ENCODE measurements at regions not wholly inside any gene's neighbourhood (a gene's known extent, or its start where the extent isn't known, plus 50 kb on each side); places are given as distances from the start of the nearest gene placed in this dataset.
"Not testable (repeated sequence)": the region's sequence is repeated elsewhere in the genome, so short reads cannot be mapped to it uniquely, and the experiment has no call there.

DNA sequence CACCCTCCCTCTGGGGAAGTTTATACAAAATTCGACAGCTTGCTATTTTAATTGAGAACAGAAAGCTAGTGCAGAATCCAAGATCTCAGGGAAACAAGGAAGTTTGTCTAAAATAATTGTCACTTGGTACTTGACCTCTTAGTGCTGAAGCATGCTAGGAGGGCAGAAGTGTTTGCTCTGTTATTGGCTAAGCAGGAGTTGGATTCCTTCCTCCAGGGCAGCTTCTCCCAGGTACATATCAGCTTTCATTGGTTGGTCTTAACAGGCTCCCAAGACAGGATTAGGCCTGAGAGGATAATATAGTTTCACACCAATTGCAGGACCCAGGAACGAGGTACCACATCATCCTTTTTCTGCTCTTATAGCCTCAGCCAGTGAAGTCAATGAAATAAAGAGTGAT lies 432.8 kb downstream of the IRX1 start:
- intact Hi-C loops (cut with micrococcal nuclease) = no loop called here

DNA sequence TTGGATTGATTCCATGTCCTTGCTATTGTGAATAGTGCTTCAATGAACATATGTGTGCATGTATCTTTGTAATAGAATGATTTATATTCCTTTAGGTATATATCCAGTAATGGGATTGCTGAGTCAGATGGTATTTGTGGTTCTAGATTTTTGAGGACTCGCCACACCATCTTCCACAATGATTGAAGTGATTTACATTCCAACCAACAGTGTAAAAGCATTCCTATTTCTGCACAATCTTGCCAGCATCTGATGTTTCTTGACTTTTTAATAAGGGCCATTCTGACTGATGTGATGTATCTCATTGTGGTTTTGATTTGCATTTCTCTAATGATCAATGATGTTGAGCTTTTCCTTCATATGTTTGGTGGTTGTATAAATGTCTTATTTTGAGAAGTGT lies 437.9 kb downstream of the IRX1 start:
- ATAC-seq; DNase-seq; intact Hi-C loops (cut with micrococcal nuclease): not testable (repeated sequence)

More for the DNA sequence above, 432.8 kb downstream of the IRX1 start:
- ATAC-seq (no peak), DNase-seq (no peak)

DNA sequence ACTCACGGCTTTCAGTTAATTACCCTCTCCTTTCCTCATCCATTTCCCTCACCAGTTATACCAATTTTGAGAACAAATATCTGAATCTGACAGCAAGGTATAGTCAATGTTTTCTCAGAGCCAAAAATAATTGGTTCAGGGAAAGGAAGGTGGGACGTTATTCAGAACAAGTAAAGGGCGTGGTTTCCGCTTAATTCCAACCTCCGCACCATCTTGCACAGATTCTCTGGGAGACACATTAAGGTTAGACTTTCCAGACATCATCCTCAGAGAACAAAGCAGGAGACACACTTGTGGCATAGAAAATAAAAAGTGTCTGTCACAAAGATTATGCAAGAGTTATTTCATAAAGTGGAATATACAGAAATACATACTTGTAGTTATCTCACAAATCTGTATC lies 441.2 kb downstream of the IRX1 start:
- intact Hi-C loops (cut with micrococcal nuclease) = no loop called here
- no peak for ATAC-seq
- DNase-seq = no peak

DNA sequence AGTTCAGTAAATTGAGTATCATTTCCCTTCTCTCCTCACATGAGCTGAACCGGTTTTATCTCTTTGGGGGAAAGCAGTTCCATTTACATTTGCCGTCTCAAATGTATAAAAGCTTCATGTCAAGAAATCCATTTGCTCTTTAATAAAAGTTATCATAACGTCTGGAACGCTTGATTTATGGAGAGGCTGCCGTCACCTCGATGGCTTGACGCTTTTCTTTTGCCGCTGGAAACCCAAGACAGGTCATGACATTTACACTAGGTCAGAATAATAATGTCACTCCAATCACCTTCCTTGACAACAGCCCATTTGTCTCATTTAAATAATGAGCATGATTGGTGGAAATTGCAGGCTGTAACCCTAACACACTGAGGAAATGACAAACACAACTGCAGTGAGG lies 443.4 kb downstream of the IRX1 start:
- no peak for DNase-seq
- intact Hi-C loops (cut with micrococcal nuclease) = no loop called here
- ATAC-seq = no peak

DNA sequence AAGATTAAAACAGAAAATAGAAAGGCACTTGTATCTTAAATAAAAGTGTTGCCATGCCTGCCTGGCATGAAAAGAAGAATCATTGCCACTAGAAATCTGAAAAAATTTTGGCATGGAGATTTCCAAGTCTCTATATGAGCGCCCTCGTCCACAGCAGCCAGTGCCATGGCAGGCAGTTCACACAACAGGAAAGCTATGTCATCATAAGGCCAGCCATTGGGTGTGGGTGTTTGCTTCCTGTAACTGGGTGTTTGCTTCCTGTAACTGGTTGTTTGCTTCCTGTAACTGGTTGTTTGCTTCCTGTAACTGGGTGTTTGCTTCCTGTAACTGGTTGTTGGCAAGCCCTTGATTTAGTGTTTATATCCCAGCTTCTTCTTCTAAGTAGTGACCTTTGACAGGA lies 446.7 kb downstream of the IRX1 start:
- no peak for DNase-seq
- intact Hi-C loops (cut with micrococcal nuclease) = no loop called here
- peak; percentile 72 for ATAC-seq

DNA sequence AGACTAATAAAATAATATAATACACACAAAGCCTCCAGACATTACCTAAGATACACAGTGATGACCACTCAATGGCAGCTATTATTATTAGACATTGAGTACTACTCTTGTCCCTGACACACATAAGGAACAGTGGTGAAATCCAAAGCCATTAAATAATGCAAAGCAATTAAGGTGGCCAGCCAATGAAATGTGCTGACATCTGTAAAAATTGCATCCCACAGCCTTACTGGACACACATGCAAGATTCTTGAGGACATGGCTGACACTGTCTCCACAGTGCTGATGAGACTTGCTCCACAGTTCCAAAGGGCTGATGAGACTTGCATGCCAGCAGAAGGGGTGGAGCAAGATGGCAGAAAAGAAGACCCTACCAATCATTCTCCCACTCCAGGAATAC lies 447.5 kb downstream of the IRX1 start:
- ATAC-seq (no peak), DNase-seq (no peak)
- intact Hi-C loops (cut with micrococcal nuclease) = no loop called here

DNA sequence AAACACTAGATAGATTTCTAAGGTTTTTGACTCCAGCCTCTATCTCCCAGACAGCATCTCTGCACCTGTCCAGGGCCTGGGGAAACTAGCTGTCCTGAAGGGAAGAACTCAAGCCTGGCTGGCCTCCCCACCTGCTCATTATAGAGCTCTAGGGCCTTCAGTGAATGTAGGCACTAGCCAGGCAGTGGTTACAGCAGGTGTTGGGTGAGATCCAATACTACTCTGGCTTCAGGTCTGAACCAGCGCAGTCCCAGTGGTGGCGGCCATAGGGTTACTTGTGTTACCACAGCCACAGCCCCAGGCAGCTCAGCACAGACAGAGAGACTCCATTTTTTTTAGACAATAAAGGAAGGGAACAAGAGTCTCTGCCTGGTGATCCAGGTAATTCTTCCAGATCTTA lies 449.2 kb downstream of the IRX1 start:
- intact Hi-C loops (cut with micrococcal nuclease) = no loop called here
- DNase-seq (no peak), ATAC-seq (no peak)

- intact Hi-C loops (cut with micrococcal nuclease) = no loop called here
- no peak for DNase-seq
- peak; percentile 80 for ATAC-seq
These were observed 452.8 kb downstream of the IRX1 start for GRCh38 chr5:4048398-4048797.

DNA sequence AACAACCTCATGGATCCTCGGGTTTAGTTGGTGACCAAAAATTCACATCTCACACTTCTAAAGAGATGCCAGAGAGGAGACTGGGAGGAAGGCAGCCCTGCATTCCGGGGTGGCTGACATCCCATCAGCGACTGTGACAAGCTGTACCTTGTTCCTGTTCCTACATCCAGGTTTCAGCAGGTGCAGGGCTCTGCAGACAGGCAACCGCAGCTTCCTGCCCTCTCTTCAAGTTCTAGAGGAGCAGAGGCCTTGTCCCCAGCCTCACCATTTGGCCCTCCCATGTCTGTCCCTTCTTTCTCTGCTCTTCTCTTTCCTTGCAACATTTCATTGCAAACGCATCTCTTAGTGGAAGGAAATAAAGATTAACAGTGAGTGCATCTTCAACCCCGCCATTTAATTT lies 454.6 kb downstream of the IRX1 start:
- intact Hi-C loops (cut with micrococcal nuclease) = no loop called here
- no peak for DNase-seq
- ATAC-seq = no peak

DNA sequence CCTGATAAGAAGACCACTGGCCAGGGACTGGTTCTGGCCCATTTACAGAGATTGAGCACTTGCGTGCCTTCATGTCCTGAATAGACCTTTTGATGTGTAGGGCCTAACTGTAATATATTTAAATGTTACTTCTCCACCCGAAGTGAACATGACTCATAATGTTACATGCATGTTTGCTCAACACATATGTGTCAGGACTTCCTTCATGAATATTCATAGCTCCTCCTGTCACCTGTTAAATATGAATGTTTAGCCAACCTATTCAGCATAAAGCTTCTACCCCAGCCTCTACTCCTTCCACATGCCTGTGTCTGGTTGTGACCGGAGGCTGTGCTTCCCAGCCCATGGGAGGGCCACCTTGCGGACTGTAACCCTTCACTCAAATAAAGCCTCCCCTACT lies 457.5 kb downstream of the IRX1 start:
- no peak for ATAC-seq
- intact Hi-C loops (cut with micrococcal nuclease) = no loop called here

GRCh38 chr5:4054092-4054491 lies 458.5 kb downstream of the IRX1 start:
- ATAC-seq (peak; percentile 86), DNase-seq (no peak)
- intact Hi-C loops (cut with micrococcal nuclease) = no loop called here

More for the DNA sequence above, 457.5 kb downstream of the IRX1 start:
- DNase-seq = no peak

- intact Hi-C loops (cut with micrococcal nuclease) = no loop called here
- peak; percentile 65 for DNase-seq
- ATAC-seq = peak; percentile 98
These were observed 463.3 kb downstream of the IRX1 start for GRCh38 chr5:4058899-4059298.

GRCh38 chr5:4065472-4066320 lies 470.1 kb downstream of the IRX1 start:
- intact Hi-C loops (cut with micrococcal nuclease) = no loop called here
- no peak for DNase-seq
- ATAC-seq = peak; percentile 73

DNA sequence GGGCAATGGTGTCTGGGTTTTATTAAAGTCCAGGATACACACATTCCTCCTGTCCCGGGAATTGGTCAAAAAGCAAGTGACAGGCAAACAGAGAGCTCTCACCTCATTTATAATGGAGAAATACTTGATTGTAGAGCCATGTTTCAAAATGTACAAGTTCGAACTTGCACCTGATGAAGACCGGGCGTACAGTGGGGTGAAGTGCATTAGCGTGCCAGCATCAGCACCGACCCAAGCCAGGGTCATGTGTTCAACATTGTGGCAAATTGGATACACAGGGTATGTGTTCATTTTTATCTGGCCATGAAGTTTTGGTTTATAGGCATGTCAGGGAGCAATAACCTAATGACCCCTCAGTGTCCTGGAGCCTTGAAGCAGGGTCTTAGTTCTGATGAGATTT lies 472.5 kb downstream of the IRX1 start:
- DNase-seq (no peak), ATAC-seq (no peak)
- intact Hi-C loops (cut with micrococcal nuclease) = no loop called here

- ATAC-seq = no peak
- intact Hi-C loops (cut with micrococcal nuclease) = no loop called here
These were observed 482.9 kb downstream of the IRX1 start for GRCh38 chr5:4078544-4078943.

GRCh38 chr5:4079831-4080230 lies 484.2 kb downstream of the IRX1 start:
- DNase-seq (no peak), ATAC-seq (no peak)
- intact Hi-C loops (cut with micrococcal nuclease) = no loop called here

More at GRCh38 chr5:4078544-4078943, 482.9 kb downstream of the IRX1 start:
- no peak for DNase-seq

GRCh38 chr5:4080370-4080769 lies 484.7 kb downstream of the IRX1 start:
- intact Hi-C loops (cut with micrococcal nuclease) = no loop called here
- ATAC-seq (no peak), DNase-seq (no peak)

DNA sequence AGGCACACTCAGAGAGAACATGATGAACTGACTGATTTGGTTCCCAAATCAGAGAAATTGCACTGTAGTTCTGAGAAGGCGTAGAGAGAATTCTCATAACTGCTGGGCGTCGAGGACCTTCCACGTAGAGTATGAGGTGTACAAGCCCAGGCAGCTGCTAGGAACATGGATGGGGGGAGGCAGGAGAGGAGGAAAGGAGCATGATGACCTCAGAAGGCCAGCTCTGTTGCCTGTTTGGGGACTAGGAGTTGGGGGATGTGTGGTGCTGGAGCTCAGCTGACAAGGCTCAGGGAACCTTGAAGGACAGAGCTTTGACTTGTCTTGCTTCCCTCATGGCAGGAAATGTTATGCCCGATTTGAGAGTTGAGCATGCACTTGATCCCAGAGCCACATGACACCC lies 485.4 kb downstream of the IRX1 start:
- no peak for ATAC-seq
- DNase-seq = no peak
- intact Hi-C loops (cut with micrococcal nuclease) = no loop called here

DNA sequence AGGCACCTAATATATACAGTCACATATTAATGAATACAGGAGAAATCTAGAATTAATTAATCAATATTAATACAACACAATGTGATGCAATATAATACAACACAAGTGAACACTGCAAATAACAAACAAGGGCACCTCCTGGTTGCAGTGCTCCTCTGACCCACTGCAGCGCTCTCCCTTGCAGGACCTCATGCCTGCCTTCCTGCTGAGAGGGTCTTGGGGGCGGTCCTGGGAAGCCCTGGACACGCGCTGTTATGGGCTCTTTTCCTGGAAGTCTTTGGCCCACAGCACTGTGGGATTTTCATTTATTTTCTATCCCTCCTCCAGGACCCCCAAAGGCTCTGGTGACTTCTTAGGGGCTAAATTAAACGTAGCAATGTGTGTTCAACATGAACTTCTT lies 485.8 kb downstream of the IRX1 start:
- ATAC-seq (no peak), DNase-seq (no peak)
- intact Hi-C loops (cut with micrococcal nuclease) = no loop called here

- DNase-seq (no peak), ATAC-seq (no peak)
- intact Hi-C loops (cut with micrococcal nuclease) = no loop called here
These were observed 487.4 kb downstream of the IRX1 start for GRCh38 chr5:4082966-4083564.
